GM12864 (cell line): ENCODE measurements at regions not wholly inside any gene's neighbourhood (a gene's known extent, or its start where the extent isn't known, plus 50 kb on each side); places are given as distances from the start of the nearest gene placed in this dataset.

Experiments used
- DNase-seq: peaks from one replicate; pipeline ENCODE4 v3.0.0-alpha.2; 2011; ENCODE audit warnings: low read depth
- H3K4me3 ChIP-seq: 2 replicates; pipeline ENCODE4 v1.5.1; 2011; ENCODE audit warnings: mild to moderate bottlenecking, low read depth, low read length, control low read depth
- CTCF ChIP-seq: IDR thresholded peaks from 2 replicates; pipeline ENCODE4 v1.5.1; 2011; ENCODE audit warnings: low read depth, mild to moderate bottlenecking, moderate library complexity, low read length, control low read depth, inconsistent platforms; ENCODE audit errors: missing control alignments

DNA sequence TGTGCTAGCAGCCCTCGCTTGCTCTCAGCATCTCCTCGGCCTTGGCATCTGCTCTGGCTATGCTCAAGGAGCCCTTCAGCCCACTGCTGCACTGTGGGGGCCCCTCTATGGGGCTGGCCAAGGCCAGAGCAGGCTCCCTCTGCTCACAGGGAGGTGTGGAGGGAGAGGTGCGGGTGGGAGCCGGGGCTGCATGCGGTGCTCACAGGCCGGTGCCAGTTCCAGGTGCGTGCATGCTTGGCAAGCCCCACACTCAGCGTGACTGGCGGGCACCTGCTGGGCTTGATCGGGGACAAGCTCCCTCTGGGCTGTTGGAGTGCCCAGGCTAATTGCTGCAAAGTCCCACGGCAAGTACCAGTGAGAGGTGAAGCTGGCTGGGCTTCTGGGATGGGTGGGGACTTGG is 170.5 kb downstream of the TRIM36 start:
- no peak for DNase-seq
- no peak for TF ChIP-seq CTCF
- H3K4me3 ChIP-seq = no peak overlapping the region

DNA sequence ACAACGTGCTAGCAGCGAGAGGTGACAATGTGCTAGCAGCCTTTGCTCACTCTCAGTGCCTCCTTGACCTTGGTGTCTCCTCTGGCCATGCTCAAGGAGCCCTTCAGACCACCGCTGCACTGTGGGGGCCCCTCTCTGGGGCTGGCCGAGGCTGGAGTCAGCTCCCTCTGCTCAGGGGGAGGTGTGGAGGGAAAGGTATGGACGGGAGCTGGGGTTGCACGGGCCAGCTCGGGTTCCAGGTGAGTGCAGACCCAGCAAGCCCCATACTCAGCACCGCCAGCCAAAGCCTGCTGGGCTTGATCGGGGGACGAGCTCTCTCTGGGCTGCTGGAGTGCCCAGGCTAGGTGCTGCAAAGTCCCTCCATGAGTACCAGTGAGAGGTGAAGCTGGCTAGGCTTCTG is 180.2 kb downstream of the TRIM36 start:
- DNase-seq = no peak
- TF ChIP-seq CTCF = no peak
- H3K4me3 ChIP-seq = no peak overlapping the region

DNA sequence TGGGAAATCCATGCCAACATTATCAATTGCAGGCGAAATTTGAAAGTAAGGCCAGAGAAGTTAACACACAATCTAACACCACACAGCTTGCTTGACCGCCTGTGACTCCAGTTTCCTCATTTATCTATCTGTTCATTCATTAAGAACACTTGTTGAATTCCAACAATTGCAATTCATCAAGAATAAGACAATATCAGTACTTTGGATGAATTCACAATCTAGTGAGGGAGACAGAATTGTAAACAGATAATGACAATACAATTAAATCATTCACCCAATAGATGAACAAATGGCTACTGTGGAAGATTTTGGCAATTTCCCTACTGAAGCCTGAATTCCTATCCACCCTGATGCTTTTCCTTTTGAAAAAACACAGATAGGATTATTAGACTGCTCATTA is 181.6 kb downstream of the TRIM36 start:
- no peak overlapping the region for H3K4me3 ChIP-seq
- TF ChIP-seq CTCF = no peak
- DNase-seq = no peak

GRCh38 chr5:114984796-114985195 is 184.9 kb downstream of the TRIM36 start:
- no peak for TF ChIP-seq CTCF
- no peak for DNase-seq
- no peak overlapping the region for H3K4me3 ChIP-seq

DNA sequence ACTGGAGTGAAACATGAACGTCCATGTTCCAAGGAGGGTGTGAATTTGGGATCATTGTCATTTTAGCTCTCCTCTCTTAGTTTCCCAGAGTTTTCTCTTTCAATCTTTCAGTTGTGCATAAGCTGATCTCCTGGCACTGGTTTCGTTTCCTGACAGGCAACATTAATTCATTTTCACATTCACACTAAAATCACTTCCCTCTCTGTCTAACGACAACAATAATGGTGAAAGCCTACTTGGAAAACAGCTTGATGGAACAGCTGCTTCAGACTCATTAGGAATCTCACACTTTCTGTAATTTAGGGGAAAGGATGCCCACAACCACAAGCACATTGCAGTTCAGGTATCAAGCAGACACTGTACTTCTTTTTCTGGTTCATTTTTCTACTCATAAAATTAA is 188.6 kb downstream of the TRIM36 start:
- H3K4me3 ChIP-seq = no peak overlapping the region
- DNase-seq = no peak
- no peak for TF ChIP-seq CTCF

GRCh38 chr5:114977979-114978573 is 191.6 kb downstream of the TRIM36 start:
- H3K4me3 ChIP-seq = no peak overlapping the region
- DNase-seq = no peak
- TF ChIP-seq CTCF = no peak

DNA sequence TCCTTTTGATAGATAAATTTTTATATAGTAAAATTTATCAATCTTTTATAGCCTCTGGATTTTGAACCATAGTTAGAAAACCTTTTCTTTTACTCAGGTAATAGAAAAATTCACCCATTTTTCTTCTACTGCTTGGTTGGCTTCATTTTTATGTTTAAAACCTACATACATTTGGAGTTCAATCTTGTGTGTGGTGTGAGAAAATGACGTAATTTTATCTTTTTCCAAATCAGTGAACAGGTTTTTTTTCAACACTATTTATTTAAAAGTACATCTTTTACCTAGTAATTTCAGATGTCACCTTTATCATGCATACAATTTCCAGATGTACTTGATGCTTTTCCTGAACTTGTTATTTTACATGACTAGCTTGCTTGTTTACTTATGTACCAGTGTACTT is 200.2 kb downstream of the TRIM36 start:
- TF ChIP-seq CTCF = no peak
- H3K4me3 ChIP-seq = no peak overlapping the region
- no peak for DNase-seq
